Suppressor macrophage treated with lipopolysaccharide for 1 hour (primary cell): ENCODE measurements at regions not wholly inside any gene's neighbourhood (a gene's known extent, or its start where the extent isn't known, plus 50 kb on each side); places are given as distances from the start of the nearest gene placed in this dataset.
"Not testable (repeated sequence)": the region's sequence is repeated elsewhere in the genome, so short reads cannot be mapped to it uniquely, and the experiment has no call there.

Experiments used
- DNase-seq, 3 donors: peaks; one replicate each; pipeline ENCODE4 v3.0.0-alpha.2; 2020 to 2022

GRCh38 chr4:174438711-174439110 lies 83.6 kb downstream of the HPGD start:
- no peak for DNase-seq

GRCh38 chr4:174437749-174438148 lies 84.5 kb downstream of the HPGD start:
- DNase-seq = no peak

DNA sequence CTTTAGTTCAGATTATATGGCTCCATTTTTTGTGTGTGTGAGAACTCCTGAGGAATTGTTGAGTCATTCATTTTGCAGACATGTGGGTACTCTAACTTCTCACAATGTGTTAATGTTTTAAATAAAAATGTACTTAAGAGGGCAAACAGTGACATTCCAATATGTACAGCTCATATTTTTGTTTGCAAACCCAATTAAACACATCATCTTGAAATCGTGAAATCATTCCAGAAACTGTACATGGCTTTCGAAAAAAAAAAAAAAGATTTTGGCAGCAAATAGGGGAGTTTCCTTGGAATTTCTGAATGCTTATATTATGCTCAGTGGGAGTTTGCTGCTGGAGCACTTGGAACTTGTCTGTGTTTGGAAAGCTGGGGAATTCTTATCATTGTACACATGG lies 85.0 kb downstream of the HPGD start:
- no peak for DNase-seq

DNA sequence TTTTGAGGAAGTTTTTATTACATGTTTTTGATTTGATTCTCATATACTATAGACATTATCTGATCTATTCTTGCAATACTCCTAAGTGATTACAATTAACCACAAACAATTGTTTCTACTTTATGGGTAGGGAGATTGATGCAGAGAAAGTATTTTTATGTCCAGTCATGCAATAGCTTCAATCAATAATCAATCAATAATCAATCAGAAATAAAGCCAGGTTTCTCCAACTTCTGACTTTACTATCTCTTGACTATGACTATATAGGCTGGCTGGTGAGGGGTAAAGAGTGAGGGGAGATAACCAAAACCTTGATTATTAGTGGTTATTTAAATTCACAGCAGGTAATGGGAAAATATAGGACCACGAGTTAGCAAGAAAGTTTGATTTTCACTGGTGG lies 85.9 kb downstream of the HPGD start:
- no peak for DNase-seq

GRCh38 chr4:174435974-174436373 lies 86.3 kb downstream of the HPGD start:
- no peak for DNase-seq

DNA sequence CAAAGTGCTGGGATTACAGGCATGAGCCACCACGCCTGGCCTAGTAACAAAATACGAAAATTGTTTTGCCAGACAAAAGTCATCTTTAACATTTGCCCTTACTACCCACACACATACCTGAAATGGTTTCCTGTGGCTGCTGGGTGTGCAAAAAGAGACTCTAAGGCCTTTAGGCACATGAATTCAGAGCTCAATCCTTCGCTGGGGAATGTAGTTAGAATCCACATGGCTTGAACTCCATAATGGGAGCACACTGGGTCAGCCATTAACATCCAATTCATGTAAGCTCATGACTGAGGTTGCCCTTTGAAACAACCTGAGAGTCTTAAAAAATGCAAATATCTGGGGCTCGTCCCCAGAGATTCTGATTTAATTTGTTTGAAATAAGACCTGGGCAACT lies 87.8 kb downstream of the HPGD start:
- no peak for DNase-seq

DNA sequence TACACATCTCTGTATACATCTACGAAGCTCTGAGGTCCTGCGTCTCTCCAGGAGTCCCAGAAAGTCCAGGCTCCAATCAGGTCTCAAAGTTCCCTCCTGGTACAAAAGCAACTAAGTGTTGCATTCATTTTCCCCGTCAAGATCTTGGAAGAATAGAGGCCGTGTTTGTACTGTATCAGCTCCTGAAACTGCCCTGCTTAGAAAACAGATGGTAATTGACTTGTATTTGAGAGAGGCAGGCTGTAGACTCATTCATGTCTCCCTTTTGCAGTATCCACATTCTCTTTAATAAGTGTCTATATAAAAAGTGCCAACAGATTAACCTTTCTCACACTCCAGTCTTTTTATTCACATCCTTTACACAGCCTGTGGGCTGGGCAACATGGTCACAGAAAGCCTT lies 91.7 kb downstream of the HPGD start:
- DNase-seq = no peak

DNA sequence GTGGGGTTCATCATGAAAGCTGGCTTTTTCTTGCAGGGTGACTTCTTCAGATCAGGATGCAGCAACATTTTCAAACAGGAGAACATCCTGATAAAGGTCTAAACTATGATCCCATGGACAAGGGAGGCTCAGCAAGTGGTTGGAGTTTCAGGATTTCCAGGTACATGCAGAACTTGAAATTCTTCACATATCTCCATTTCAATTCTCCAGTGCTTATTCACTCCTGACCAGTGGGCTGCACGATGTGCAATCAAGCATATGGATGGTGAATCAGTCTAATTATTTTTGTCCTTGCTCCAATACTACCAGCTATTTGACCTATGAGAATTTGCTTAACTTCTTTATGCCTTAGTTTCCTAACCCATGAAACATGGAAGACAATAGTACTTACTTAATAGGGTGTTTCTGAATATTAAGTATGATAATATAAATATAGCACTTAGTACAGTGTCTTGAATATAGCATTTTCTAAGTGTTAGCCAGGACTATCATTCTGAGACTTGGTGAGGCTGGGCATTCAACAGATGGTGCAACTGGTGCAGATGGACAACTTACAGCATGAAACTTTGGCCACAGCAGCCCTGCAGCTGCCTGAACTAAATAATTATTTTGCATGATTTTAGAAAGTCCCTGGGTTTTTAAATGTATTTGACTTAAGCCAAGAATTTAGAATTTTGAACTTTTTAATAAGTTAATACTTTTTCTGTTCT lies 92.4 kb downstream of the HPGD start:
- no peak for DNase-seq

DNA sequence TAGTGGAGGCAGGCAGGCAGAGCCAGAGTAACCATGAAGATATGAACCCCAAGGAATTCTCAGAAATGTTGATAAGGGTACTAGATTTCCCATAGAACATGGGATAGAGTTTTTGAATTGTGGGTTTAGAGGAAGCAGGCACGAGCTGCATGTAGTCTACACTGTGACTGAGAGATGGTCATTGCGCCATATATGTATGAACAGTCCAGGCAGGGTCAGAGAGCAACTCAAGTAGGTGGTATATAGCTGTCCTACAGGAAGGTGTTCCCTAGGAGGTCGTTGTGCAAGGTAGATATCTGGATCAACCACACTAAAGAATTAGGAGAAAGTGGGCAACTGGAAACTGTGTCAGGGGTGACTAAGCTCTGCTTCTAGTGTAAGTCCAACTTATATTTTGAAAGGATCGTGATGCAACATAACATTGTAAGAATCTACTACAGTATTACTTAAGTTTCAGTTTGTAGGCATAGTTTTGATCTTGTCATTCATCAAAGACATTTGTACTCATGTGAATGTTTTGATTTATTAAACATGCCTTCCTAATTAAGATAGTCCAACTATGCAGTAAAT lies 94.6 kb downstream of the HPGD start:
- DNase-seq = peak; percentile 10 to 58 (median 53)

GRCh38 chr4:174425669-174426068 lies 96.6 kb downstream of the HPGD start:
- no peak for DNase-seq

DNA sequence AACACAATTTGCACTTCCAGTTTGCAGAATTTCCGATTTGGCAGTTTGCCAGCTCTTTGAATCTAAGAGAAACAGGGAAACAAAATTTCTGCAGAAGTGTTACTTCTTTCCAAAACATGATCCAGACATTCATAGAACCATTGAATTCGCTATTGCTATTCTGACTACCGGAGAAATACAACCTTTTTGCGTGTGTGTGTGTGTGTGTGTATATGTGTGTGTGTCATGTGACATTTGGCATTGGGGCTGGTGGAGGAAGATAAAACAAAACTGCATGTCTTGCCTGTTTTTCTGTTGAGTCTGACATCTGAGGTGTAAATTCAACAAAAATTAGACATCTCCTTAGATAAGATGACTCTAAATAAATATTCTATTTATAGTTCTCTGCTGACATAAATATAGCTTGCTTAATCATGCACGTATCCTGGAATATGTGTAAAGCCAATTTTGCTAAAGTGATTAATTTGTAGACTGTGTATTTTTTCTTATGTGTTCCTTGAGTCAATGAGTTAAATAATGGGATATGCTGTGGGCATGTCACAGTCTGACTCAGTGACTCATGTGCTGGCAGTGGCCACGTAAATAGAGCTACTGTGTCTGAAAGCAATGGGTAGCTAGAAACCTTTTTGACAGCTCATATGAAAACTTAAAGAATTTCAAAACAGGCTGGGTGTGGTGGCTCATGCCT lies 98.9 kb downstream of the HPGD start:
- DNase-seq = peak; percentile 61 to 85 (median 78)

GRCh38 chr4:174422893-174423256 lies 99.4 kb downstream of the HPGD start:
- no peak for DNase-seq

GRCh38 chr4:174420316-174420715 lies 102.0 kb downstream of the HPGD start:
- DNase-seq = no peak

GRCh38 chr4:174418640-174419212 lies 103.6 kb downstream of the HPGD start:
- no peak for DNase-seq

- peak in 2 of 3 donors; percentile 3 to 35 for DNase-seq
Observed at GRCh38 chr4:174408841-174409552, 113.3 kb downstream of the HPGD start.

GRCh38 chr4:174406383-174406782 lies 115.9 kb downstream of the HPGD start:
- DNase-seq = no peak

GRCh38 chr4:174405923-174406322 lies 116.4 kb downstream of the HPGD start:
- DNase-seq = no peak

GRCh38 chr4:174404677-174405076 lies 117.6 kb downstream of the HPGD start:
- DNase-seq = no peak

DNA sequence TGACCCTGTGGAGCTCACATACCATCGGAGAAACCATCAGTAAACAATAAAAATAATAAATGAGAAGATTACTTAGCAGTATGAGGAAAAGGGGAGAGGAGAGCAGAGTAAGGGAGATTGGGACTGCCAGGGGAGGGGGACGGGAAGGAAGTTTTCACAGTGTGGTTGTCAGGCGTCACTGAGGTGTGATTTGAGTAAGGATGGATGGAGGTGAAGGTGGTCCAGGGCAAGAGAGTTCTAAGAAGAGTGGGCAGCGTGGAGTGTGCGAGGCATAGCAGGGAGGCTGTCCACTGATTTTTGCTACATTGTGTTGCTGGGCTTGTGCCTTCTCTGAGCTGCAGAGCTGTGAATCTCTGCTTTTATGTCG lies 119.1 kb downstream of the HPGD start:
- DNase-seq = no peak

GRCh38 chr4:174402470-174403176 lies 118.9 kb downstream of the CEP44 start:
- no peak for DNase-seq

DNA sequence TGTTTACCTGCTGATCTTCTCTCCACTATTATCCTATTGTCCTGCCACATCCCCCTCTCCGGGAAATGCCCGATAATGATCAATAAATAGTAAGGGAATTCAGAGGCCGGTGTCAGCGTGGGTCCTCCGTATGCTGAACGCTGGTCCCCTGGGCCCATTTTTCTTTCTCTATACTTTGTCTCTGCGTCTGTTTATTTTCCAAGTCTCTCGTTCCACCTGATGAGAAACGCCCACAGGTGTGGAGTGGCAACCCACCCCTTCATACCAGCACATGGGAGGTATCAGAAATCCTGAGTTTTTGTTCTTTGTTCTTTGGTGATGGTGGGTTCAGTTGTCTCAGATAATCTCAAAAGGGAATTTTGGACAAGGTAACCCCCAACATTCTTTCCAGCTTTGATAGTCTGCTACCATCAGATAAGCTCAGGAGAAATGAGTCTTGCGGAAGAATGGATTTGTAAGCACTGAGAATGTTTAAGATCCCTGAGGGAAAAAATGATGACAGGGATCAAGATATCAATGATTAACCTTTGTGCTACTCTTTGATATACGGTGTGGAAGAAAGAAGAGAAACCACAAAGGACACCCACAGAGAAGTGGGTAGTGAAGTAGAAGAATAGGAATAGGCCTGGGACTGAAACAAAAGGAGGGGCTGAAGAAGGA lies 117.9 kb downstream of the CEP44 start:
- DNase-seq = no peak

GRCh38 chr4:174400603-174401302 lies 117.0 kb downstream of the CEP44 start:
- not testable (repeated sequence) for DNase-seq
